ENCODE measurements at regions not wholly inside any gene's neighbourhood (a gene's known extent, or its start where the extent isn't known, plus 50 kb on each side); places are given as distances from the start of the nearest gene placed in this dataset.

GRCh38 chr13:99448546-99448945, 52.7 kb upstream of the TM9SF2 start:
- Histone ChIP-seq H3K27ac (ENCODE audit: insufficient read depth, low read depth, low read length) (no peak overlapping the region), H3K4me3 (replicated peaks in 1 of 3; ENCODE audit: insufficient read depth in 1 of 3, low read depth in 1 of 3, low read length in 3 of 3) (no peak overlapping the region), H3K27me3 (ENCODE audit: control insufficient read depth in 2 of 2, insufficient read depth in 2 of 2, low read length in 2 of 2) (peaks cover 12 to 18% of the 10 kb centered on the region in 2 experiments), H3K79me2 (ENCODE audit: control insufficient read depth, insufficient read depth, low read length) (no peaks in the 10 kb centered on the region), H3K4me1 (ENCODE audit: control insufficient read depth, extremely low read depth, insufficient read depth, low read length) (no peaks in the 10 kb centered on the region), H4K20me1 (replicated peaks; ENCODE audit: control insufficient read depth, extremely low read depth, insufficient read depth, low read length) (no peaks in the 10 kb centered on the region), H3K9me1 (replicated peaks; ENCODE audit: control insufficient read depth, extremely low read depth, insufficient read depth, low read length) (no peaks in the 10 kb centered on the region), H2AFZ (ENCODE audit: low read depth, low read length) (no peak overlapping the region), H3K9ac (replicated peaks; ENCODE audit: extremely low read depth, insufficient read depth, low read length) (no peak overlapping the region), H3K4me2 (ENCODE audit: insufficient read depth, low read length) (no peak overlapping the region), H3K36me3 (ENCODE audit: control insufficient read depth in 2 of 2, extremely low read depth in 1 of 2, insufficient read depth in 2 of 2, low read length in 2 of 2) (no peaks in the 10 kb centered on the region), H3K9me3 (replicated peaks; ENCODE audit: control insufficient read depth, insufficient read depth, low read length) (no peaks in the 10 kb centered on the region)
- BruUV-seq (replicated peaks) = no TSS peak
- intact Hi-C loops (cut with micrococcal nuclease) = loop anchor here (10.0 kb wide), 1 partner anchor 466 kb away; no protein-coding TSS in a partner anchor
- no peak for FAIRE-seq
- ChIA-PET CTCF (interaction anchor here (0.8 to 3.4 kb wide), 3 partner anchors 179 to 272 kb away, joined by 3 to 12 read pairs (median 3); no protein-coding TSS in a partner anchor), POLR2A (no interaction called here)
- TF ChIP-seq MAX (IDR thresholded peaks at IDR 0.05; ENCODE audit: insufficient read depth, insufficient read length) = no peak
- TF ChIP-seq EZH2 (IDR thresholded peaks at IDR 0.05; ENCODE audit: borderline replicate concordance, low read depth, low read length, severe bottlenecking) = no peak
- no peak for TF ChIP-seq POLR2A (IDR thresholded peaks at IDR 0.05; ENCODE audit: low read depth, low read length)
- TF ChIP-seq FOS (IDR thresholded peaks at IDR 0.05; ENCODE audit: borderline replicate concordance, insufficient read depth, low read length) = no peak
- TF ChIP-seq GATA2 (IDR thresholded peaks at IDR 0.05; ENCODE audit: insufficient read depth, insufficient read length, low read depth, low read length) = no peak
- no peak for TF ChIP-seq JUN (IDR thresholded peaks at IDR 0.05; ENCODE audit: borderline replicate concordance, insufficient read depth, insufficient read length, low read depth)
- TF ChIP-seq CTCF (IDR thresholded peaks at IDR 0.05; ENCODE audit: extremely low read depth in 1 of 2, insufficient read depth in 1 of 2, low read depth in 1 of 2, low read length in 2 of 2) = no peak
- no peak for TF ChIP-seq POLR2AphosphoS5 (IDR thresholded peaks at IDR 0.05; ENCODE audit: insufficient read depth, low read depth, low read length)
- no peak for TF ChIP-seq MYC (IDR thresholded peaks at IDR 0.05; ENCODE audit: low read depth, low read length)
- dilution Hi-C loops (cut with MboI; ENCODE audit: extremely low pct_ligation_motif_present, low sequenced_read_pairs) = no loop called here
- DNase-seq (ENCODE audit: low read depth, low spot score) = no peak
